Brain pericyte (primary cell): ENCODE measurements at regions not wholly inside any gene's neighbourhood (a gene's known extent, or its start where the extent isn't known, plus 50 kb on each side); places are given as distances from the start of the nearest gene placed in this dataset.

Experiments
- DNase-seq: peaks from one replicate; pipeline ENCODE4 v3.0.0-alpha.2; 2012; ENCODE audit warnings: low read depth, low spot score

DNA sequence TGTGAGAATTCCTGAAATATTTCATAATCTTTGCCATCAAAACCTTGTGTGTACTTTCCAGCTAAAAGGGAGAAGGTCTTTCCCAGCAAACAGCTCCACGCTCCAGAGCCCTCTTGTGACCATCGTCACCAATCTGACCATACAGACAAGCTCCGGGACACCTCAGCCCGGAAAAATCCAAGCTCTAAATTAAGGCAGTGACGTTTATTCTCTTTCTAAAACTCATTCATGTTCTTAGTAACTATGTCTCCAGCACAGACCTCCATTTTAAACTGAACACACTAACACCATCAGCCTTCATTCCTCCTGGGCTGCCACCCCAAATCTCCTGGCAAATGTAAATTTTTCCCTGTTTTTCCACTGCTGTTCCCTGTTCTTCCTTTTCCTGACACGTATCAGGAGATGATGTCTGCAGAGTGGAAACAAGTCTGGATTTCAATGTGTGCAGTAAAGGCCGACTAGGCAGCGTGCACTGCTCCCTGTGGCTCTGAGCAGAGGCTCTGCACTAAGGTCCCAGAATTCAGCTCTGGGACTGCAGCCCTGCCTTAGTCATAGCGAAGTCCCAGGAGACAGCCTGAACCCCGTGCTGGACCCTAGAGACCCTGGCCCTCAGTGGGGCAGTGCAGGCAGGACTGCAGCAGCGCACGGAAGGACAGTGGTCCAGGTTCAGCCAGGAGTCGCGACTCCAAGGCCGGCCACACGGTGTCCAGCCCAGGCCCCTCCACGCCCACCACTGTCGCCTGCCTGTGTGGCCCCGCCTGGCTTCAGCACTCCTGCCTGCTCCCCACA lies 452.5 kb upstream of the SALL3 start:
- DNase-seq: no peak

- no peak for DNase-seq
Measured at GRCh38 chr18:78527984-78528383, 451.6 kb upstream of the SALL3 start.

- no peak for DNase-seq
Measured at GRCh38 chr18:78528411-78529258, 451.0 kb upstream of the SALL3 start.

DNA sequence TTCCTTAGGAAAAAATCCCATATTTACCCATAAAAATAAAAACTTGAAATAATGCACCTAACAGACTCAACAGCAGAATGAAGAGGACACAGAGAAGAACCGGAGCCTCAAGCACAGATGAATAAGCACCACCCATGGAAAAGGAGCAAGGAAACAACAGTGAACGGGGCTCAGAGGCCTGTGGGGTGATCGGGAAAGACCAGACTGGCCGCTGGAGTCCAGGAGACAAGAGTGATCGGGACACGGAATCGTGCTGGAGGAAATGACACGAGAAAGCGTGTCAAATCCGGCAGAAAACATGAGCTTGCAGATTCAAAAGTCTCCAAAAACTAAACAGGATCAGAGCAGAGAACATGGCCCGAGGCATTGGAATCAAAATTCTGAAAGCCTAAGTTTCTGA lies 448.0 kb upstream of the SALL3 start:
- DNase-seq: no peak

- DNase-seq: no peak
Measured at GRCh38 chr18:78538669-78539440, 440.8 kb upstream of the SALL3 start.

- no peak for DNase-seq
Measured at GRCh38 chr18:78540636-78541529, 438.7 kb upstream of the SALL3 start.

DNA sequence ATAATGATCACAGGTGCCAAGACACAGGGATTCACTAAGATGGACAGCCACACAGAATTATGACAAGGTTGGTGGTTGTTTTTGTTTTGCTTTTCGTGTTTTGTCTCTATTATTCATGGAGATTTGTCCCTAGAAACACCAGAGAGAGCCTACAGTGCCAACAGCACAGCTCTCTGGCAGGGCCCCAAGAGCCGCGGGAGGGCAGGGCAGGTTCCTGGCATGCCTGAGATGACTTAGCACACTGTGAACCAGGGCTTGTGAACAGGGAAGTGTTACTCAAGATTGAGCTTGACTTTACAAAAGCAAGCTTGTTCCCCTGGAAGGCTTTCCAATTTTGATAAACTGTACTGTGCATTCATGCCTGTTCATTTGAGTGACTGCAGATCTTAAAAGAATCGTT lies 437.4 kb upstream of the SALL3 start:
- DNase-seq: no peak

DNA sequence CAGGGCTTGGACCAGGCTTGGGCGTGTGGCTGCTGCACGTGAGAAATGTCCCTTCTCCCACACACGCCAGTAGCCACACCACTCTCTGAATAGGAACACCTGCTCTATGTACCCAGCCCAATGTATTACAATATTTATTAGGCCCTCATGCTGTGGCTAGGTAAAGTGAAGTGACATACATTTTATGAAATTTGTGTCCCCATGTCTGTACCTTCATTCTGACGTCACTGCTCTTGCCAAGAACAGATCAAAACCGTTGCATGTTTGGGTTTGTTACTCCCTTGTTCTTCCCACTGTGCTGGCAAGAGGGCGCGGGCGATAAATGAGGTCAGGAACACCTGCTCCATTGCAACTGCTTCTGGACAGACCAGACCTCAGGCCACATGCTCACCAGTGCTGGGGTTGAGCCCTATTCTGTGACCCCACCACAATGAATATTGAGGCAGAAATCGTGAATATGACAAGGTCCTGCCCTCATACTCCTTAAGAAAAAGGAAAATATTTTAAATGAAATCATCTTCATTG lies 436.4 kb upstream of the SALL3 start:
- no peak for DNase-seq

DNA sequence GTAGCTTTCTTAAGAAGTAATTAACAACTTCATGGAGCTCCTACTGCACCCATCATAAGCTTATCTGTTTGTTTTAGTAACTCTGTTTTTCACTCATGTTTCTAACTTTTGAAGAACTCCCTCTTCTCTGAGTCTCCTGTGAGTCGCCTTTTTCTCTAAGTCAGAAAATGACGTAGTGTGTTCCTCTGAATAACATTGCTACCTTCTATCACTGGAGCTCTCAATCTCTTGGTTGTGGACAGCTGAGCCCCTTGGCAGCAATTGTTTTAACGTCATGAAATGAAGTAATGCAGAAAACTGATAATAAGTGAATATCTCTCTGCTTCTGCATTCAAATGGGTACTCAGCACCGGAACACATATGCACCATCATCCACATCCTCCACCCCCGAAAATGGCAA lies 433.3 kb upstream of the SALL3 start:
- no peak for DNase-seq

- DNase-seq: no peak
Measured at GRCh38 chr18:78547817-78548216, 431.8 kb upstream of the SALL3 start.

DNA sequence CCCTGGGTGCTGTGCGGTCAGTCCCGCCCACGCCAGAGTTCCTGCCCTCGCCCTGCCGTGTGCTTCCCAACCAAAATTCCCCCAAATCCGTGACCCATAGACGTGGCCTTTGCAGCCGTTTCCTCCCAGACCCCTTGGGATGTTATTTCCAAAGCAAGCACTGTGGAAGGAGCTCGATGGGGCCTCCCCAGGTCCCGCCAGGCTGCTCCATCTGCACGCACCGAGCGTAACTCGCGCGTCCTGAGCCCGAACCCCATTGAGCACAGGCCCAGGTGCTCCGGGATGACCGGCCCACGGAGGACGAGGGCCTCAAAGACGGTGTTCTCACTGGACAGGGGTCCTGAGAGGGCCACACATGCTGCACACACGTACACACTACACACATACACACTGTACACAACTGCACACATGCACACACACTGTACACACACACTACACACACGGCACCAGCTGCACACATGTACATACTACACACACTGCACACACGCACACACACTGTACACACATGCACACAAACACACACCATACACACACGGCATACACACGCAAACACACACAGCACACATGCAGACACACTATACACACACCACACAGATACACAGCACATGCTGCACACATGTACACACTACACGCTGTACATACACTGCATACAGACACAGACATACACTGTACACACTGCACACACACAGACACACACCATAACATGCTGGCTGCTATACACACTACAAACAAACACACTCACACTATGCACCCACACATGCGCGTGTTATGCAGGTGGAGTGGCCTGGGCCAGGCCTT lies 431.2 kb upstream of the SALL3 start:
- no peak for DNase-seq

DNA sequence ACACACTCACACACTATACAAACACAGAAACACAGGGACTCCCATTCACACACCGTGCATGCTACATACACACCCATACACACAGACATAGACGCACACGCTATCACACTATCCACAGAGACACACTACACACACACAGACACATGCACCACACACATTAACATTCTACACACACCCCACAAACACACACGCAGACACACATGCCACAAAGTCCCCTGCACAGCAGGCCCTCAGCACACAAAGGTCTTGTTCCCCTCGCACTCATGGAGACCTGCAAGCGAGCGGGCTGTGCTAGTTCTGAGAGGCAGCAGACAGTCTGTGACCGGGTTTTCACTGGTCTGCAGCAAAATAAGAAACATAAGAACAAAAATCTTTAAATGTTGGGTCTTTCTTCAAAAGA lies 429.6 kb upstream of the SALL3 start:
- DNase-seq: no peak

DNA sequence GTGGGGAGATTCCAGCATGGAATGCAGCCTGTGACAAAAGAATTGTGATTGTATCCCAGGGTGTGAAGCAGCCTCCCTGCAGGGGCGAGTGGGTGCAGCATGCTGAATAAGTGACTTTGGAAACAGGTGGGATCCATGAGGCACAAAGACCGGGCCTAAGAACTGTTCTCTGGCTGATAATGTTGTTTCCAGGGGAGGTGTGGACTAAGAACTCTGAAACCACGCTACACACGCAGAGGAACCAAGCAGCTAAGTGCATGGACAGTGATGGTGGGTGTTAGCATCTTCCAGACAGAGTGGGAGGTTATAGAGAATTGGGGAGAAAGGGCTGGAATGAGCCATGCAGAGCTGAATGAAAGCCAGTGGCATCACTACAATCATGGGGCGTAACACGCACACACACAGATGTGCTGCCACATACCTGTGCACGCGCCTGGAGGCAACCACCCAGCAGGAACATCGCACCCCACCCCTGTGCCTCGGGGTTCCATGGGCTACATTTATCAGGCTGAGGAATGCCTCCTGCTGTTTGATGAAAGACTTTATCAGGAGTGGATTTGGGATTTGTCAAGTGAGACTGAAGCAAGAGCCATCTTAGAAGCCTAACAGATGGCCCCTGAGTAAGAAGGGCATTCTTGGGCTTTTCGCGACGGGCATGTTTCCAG lies 424.5 kb upstream of the SALL3 start:
- DNase-seq: no peak

DNA sequence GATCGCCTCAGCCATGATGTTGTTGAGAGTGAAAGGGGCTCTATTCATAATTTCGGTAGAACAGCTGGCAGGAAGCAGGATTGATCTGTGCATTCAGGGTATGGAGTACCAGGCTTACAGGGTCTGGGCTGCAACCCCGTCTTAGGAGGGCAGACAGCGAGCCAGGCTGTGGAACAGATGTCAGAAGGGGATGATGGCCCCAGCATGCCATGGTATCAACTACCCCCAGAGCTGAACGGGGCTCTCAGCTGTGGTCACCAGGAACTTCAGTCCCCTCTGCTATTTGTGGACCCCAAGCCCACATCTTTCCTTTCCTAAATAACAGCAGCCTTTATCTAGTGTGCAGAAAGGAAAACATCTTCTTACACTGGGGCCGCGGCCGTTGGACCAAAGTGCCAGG lies 422.2 kb upstream of the SALL3 start:
- DNase-seq: no peak

DNA sequence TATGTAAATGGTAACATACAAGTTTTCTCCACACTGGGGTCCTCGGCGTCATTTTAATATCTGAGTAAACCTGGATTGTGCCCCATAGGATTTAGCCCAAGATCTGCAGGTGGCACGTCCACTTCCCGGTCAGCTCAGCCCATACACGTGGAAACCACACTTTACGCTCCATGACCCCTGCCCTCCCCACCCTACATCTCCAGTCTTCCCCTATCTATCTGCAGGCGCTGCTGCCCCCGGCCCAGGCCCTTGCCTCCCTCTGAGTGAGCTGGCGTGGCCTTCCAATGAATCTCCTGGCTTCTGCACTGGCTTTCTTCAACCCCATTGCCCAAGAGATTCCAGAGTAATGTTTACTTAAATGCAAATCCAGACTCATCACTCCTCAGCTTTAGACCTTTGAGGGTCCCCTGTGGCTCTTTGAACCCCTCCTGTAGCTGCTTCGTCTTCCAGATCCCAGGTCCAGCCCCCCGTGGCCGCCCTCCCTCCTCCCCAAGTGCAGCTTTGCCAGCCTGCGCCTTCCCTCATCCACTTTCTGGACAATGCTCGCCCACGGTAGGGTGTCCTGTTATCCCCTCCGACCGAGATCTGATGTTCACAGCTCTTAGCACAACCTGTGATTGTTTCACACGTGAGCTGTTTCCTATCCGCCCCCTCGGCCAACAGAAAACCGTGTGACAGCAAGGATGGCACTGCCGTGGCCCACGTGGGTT lies 421.4 kb upstream of the SALL3 start:
- DNase-seq: no peak

DNA sequence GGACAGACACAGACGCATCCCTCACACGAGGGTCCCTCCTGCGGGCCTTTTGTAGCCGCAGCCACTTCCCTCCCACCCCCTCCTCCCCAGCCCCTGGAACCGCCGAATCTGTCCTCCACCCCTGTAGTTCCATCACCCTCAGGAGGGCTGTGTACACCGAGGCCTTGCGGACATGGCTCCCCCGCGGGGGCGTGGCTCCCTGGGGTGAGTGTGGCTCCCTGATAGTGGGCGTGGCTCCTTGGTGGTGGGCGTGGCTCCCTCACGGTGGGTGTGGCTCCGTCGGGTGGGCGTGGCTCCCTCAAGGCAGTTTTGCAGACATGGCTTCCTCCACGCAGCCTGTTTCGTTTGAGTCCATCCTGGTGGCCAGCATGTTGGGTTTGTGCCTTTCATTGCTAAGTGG lies 420.7 kb upstream of the SALL3 start:
- no peak for DNase-seq

DNA sequence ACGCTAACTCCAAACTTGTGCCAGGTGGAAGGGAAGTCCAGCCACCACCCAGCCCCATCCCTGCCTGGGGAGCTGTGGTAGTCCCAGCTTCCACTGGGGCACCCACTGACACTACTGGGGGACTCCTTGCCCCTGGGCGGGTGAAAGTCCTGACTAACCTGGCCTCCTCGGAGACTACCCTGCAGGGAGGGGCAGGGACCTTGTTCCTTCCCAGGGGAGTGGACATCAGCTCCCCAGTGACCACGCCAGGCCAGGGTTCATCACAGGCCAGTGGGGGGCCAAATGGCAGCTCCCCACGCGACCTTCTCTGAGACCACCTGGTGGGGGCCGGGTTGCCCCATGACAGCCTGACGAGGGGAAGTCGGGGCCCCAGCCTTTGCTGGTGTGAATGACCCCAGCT lies 420.0 kb upstream of the SALL3 start:
- no peak for DNase-seq

DNA sequence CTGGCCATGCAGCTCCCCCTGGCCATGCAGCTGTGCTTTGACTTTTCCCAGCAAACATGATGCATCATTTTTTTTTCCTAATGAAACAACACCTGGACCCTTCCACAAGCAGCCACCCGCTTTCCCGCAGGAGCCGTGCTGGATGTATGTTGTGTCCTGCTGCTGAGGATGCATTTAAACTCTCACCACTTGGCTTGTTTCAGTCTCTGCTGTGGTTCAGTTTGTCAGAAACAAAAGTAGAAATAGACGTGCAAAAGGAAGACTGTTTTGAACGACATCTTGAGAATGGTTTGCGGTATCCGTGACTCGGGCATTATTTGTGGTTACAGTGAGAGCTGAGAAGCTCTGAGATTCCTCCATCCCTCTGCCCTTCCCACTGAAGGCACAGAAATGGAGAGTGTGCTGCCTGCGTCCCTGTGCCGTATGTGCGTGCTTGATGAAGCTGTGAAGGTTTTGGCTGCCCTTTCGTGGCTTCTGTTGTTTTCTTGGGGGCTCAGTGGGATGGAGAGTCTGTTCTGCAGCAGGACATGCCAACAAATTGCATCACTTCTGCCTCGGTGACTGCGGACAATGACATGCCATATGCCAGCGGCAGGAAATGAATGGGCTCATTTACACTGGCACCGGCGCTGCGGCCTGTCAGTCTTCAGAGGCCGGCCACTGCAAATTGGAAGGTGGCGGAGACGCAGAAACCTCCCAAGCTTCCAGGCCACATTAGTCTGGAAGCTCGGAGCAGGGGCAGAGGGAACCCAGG lies 417.7 kb upstream of the SALL3 start:
- no peak for DNase-seq
